Mesenteric fat pad (tissue), 1 donor: ENCODE measurements at regions not wholly inside any gene's neighbourhood (a gene's known extent, or its start where the extent isn't known, plus 50 kb on each side); places are given as distances from the start of the nearest gene placed in this dataset.
"Not testable (repeated sequence)": the region's sequence is repeated elsewhere in the genome, so short reads cannot be mapped to it uniquely, and the experiment has no call there.

Experiments used
- DNase-seq: peaks from one replicate; pipeline ENCODE4 v3.0.0-alpha.2; 2020; ENCODE audit warnings: low spot score
- donor health status: DM: yes; HTN: yes; CAD: no.

- peak; percentile 43 for DNase-seq
Measured at GRCh38 chr6:94902974-94903628, 674.2 kb upstream of the MANEA start.

GRCh38 chr6:94899191-94899590, 678.1 kb upstream of the MANEA start:
- DNase-seq, result no peak

- no peak for DNase-seq
Measured at GRCh38 chr6:94894300-94894699, 683.0 kb upstream of the MANEA start.

GRCh38 chr6:94893327-94893726, 684.0 kb upstream of the MANEA start:
- no peak for DNase-seq

- not testable (repeated sequence) for DNase-seq
Measured at GRCh38 chr6:94873819-94874218, 703.5 kb upstream of the MANEA start.

- DNase-seq, result no peak
Measured at GRCh38 chr6:94862112-94862511, 715.2 kb upstream of the MANEA start.

- DNase-seq, result no peak
Measured at GRCh38 chr6:94859924-94860323, 717.4 kb upstream of the MANEA start.

GRCh38 chr6:94856999-94857398, 720.3 kb upstream of the MANEA start:
- not testable (repeated sequence) for DNase-seq

GRCh38 chr6:94851329-94851728, 726.0 kb upstream of the MANEA start:
- not testable (repeated sequence) for DNase-seq

GRCh38 chr6:94845742-94846141, 731.6 kb upstream of the MANEA start:
- no peak for DNase-seq

GRCh38 chr6:94835264-94835663, 742.1 kb upstream of the MANEA start:
- no peak for DNase-seq

- DNase-seq, result no peak
Measured at GRCh38 chr6:94813806-94814205, 763.5 kb upstream of the MANEA start.

- DNase-seq, result no peak
Measured at GRCh38 chr6:94801344-94801743, 776.0 kb upstream of the MANEA start.

GRCh38 chr6:94785514-94785913, 791.8 kb upstream of the MANEA start:
- no peak for DNase-seq

- DNase-seq, result peak; percentile 55
Measured at GRCh38 chr6:94785081-94785480, 792.3 kb upstream of the MANEA start.

GRCh38 chr6:94769197-94769596, 808.1 kb upstream of the MANEA start:
- no peak for DNase-seq

GRCh38 chr6:94751641-94752329, 825.5 kb upstream of the MANEA start:
- DNase-seq, result no peak

GRCh38 chr6:94736236-94736635, 841.1 kb upstream of the MANEA start:
- DNase-seq, result no peak

GRCh38 chr6:94735270-94735669, 842.1 kb upstream of the MANEA start:
- DNase-seq, result no peak

- no peak for DNase-seq
Measured at GRCh38 chr6:94734751-94735150, 842.6 kb upstream of the MANEA start.

- DNase-seq, result no peak
Measured at GRCh38 chr6:94733066-94733465, 844.3 kb upstream of the MANEA start.

GRCh38 chr6:94727710-94728109, 849.6 kb upstream of the MANEA start:
- no peak for DNase-seq

- no peak for DNase-seq
Measured at GRCh38 chr6:94721459-94721858, 855.9 kb upstream of the MANEA start.
